Left lung (tissue), 4 donors: ENCODE measurements at regions not wholly inside any gene's neighbourhood (a gene's known extent, or its start where the extent isn't known, plus 50 kb on each side); places are given as distances from the start of the nearest gene placed in this dataset.

Experiments
- ATAC-seq: fragments of 200-7000 bp; cut with Tn5 transposase; one replicate; pipeline ENCODE4 v1.9.1; 2020; ENCODE audit warnings: moderate library complexity
- DNase-seq, 4 donors: peaks; one replicate each; pipeline ENCODE4 v3.0.0-alpha.2; 2013 to 2020
- H3K27ac ChIP-seq, 2 donors: fragments of 200-600 bp; sonication (generic) in 1 of 2; one replicate each; pipeline versions ENCODE4 v1.5.0 to v1.8.0; 2020 to 2021
- H3K27me3 ChIP-seq, 2 donors: fragments of 200-600 bp; sonication (generic) in 1 of 2; one replicate each; pipeline versions ENCODE4 v1.5.0 to v1.8.0; 2020 to 2021
- H3K36me3 ChIP-seq, 2 donors: fragments of 200-600 bp; sonication (generic) in 1 of 2; one replicate each; pipeline versions ENCODE4 v1.5.0 to v1.8.0; 2020 to 2021
- H3K4me1 ChIP-seq, 2 donors: fragments of 200-600 bp; one replicate each; pipeline ENCODE4 v1.8.0; 2021
- H3K4me3 ChIP-seq, 2 donors: fragments of 200-600 bp; sonication (generic) in 1 of 2; one replicate each; pipeline versions ENCODE4 v1.5.0 to v1.8.0; 2020 to 2021; ENCODE audit warnings: mild to moderate bottlenecking in 1 of 2
- H3K9me3 ChIP-seq, 2 donors: fragments of 200-600 bp; sonication (generic) in 1 of 2; one replicate each; pipeline versions ENCODE4 v1.5.0 to v1.8.0; 2020 to 2021
- CTCF ChIP-seq, 2 donors: fragments of 200-600 bp; sonication (generic) in 1 of 2; IDR thresholded peaks; one replicate each; pipeline versions ENCODE4 v1.5.0 to v1.8.0; 2021; ENCODE audit warnings: antibody characterized with exemption in 2 of 2
- intact Hi-C, 2 donors: fragments of 100-400 bp; cut with DNase I; formaldehyde crosslinking; loops; one replicate each; pipeline versions ENCODE4 v1.11.2 to v1.14.2; 2022
- donor health status: DM: no; HTN: yes; CAD: no.
- donor health status: DM: no; HTN: no; CAD: no.

GRCh38 chr4:123588631-123589241 lies 192.1 kb downstream of the SPRY1 start:
- DNase-seq (no peak), ATAC-seq (peak; percentile 46)
- intact Hi-C loops: no loop called here
- no peak for TF ChIP-seq CTCF (IDR thresholded peaks at IDR 0.05)
- peak overlapping the region in 1 of 2 donors; percentile 26 for H3K27ac ChIP-seq
- no peak overlapping the region for H3K4me3 ChIP-seq
- H3K27me3 ChIP-seq: no peaks in the 10 kb centered on the region
- peaks cover 7 to 18% of the 10 kb centered on the region in 2 donors for H3K4me1 ChIP-seq
- no peaks in the 10 kb centered on the region for H3K9me3 ChIP-seq
- no peaks in the 10 kb centered on the region for H3K36me3 ChIP-seq

- no peak overlapping the region for H3K4me3 ChIP-seq
- DNase-seq (no peak), ATAC-seq (no peak)
- H3K36me3 ChIP-seq: no peaks in the 10 kb centered on the region
- H3K27ac ChIP-seq: peak overlapping the region in 1 of 2 donors; percentile 26
- no peaks in the 10 kb centered on the region for H3K9me3 ChIP-seq
- no peak for TF ChIP-seq CTCF (IDR thresholded peaks at IDR 0.05)
- H3K4me1 ChIP-seq: peaks cover 7 to 18% of the 10 kb centered on the region in 2 donors
- no peaks in the 10 kb centered on the region for H3K27me3 ChIP-seq
- intact Hi-C loops: no loop called here
Measured at GRCh38 chr4:123589301-123589700, 192.7 kb downstream of the SPRY1 start.

- H3K36me3 ChIP-seq: no peaks in the 10 kb centered on the region
- H3K27ac ChIP-seq: no peak overlapping the region
- DNase-seq (no peak), ATAC-seq (no peak)
- H3K27me3 ChIP-seq: no peaks in the 10 kb centered on the region
- no peak for TF ChIP-seq CTCF (IDR thresholded peaks at IDR 0.05)
- H3K9me3 ChIP-seq: no peaks in the 10 kb centered on the region
- H3K4me3 ChIP-seq: no peak overlapping the region
- H3K4me1 ChIP-seq: peaks cover 7 to 18% of the 10 kb centered on the region in 2 donors
- intact Hi-C loops: no loop called here
Measured at GRCh38 chr4:123591875-123592274, 195.3 kb downstream of the SPRY1 start.

- Histone ChIP-seq H3K9me3 (no peaks in the 10 kb centered on the region), H3K36me3 (no peaks in the 10 kb centered on the region), H3K4me3 (no peak overlapping the region), H3K27ac (no peak overlapping the region), H3K4me1 (peaks cover 0 to 12% of the 10 kb centered on the region in 2 donors), H3K27me3 (no peaks in the 10 kb centered on the region)
- ATAC-seq: no peak
- no peak for DNase-seq
- intact Hi-C loops: no loop called here
- no peak for TF ChIP-seq CTCF (IDR thresholded peaks at IDR 0.05)
Measured at GRCh38 chr4:123593655-123594054, 197.1 kb downstream of the SPRY1 start.

GRCh38 chr4:123596805-123597204 lies 200.2 kb downstream of the SPRY1 start:
- H3K27ac ChIP-seq: no peak overlapping the region
- H3K4me1 ChIP-seq: peaks cover 6 to 32% of the 10 kb centered on the region in 2 donors
- TF ChIP-seq CTCF (IDR thresholded peaks at IDR 0.05): no peak
- DNase-seq: no peak
- no peak overlapping the region for H3K4me3 ChIP-seq
- intact Hi-C loops: no loop called here
- ATAC-seq: no peak
- H3K9me3 ChIP-seq: no peaks in the 10 kb centered on the region
- no peaks in the 10 kb centered on the region for H3K27me3 ChIP-seq
- H3K36me3 ChIP-seq: no peaks in the 10 kb centered on the region
